22Rv1 (cell line): ENCODE measurements at regions not wholly inside any gene's neighbourhood (a gene's known extent, or its start where the extent isn't known, plus 50 kb on each side); places are given as distances from the start of the nearest gene placed in this dataset.

Source experiments
- CTCF ChIP-seq: fragments of 450-650 bp; IDR thresholded peaks from 2 replicates; pipeline ENCODE4 v1.5.1; 2017; ENCODE audit warnings: mild to moderate bottlenecking
- ZFX ChIP-seq: fragments of 450-650 bp; IDR thresholded peaks from 2 replicates; pipeline ENCODE4 v1.6.1; 2017; ENCODE audit warnings: antibody characterized with exemption, borderline replicate concordance

DNA sequence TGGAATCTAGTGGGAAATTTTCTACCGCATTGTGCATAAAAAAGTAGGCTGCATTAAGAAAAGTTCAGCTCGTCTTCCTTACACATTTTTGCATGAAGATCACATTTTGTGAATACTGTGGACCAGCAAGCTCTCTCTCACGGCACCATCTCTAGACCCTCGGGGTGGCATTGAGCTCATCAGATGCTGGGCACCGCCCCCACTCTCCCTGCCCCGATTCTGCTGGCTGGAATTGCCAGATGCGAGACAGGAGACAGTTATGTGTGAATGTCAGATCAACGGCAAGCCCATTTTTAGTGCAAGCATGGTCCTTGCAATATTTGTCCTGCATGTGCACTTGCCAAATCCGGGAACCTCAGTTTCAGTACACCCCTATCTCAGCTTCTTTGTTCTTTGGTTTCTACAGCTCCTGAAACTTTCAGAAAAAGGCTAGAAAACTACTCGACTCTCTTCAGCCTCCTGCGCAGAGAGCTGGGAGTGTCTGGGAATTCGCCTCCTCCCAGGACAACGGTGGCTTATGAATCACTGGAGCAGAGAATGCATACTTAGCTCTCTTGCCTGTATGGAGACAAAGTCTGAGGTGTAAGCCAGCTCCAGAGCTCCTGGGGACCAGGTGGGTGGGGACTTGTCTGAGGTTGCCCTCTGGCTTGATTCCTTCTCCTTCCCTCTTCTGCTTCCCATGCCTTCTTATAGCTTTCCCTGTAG is 285.2 kb upstream of the ATP10A start:
- no peak for TF ChIP-seq CTCF
- TF ChIP-seq ZFX, result no peak
